Gastroesophageal sphincter (tissue), 3 donors: ENCODE measurements at regions not wholly inside any gene's neighbourhood (a gene's known extent, or its start where the extent isn't known, plus 50 kb on each side); places are given as distances from the start of the nearest gene placed in this dataset.

Experiments used
- CTCF ChIP-seq, 4 experiments: fragments of 200-600 bp in 2 of 4; fragments of 450-650 bp in 2 of 4; sonication (generic) in 1 of 4; IDR thresholded peaks; one replicate each; pipeline ENCODE4 v1.5.1; 2017 to 2019; ENCODE audit warnings: antibody characterized with exemption in 4 of 4, mild to moderate bottlenecking in 2 of 4, moderate library complexity in 2 of 4
- EP300 ChIP-seq: sonication (generic); formaldehyde crosslinking; IDR thresholded peaks from one replicate; pipeline ENCODE4 v1.6.1; 2017; ENCODE audit warnings: antibody characterized with exemption, mild to moderate bottlenecking
- POLR2A ChIP-seq, 2 donors: fragments of 450-650 bp; IDR thresholded peaks; one replicate each; pipeline ENCODE4 v1.6.1; 2017; ENCODE audit warnings: antibody characterized with exemption in 2 of 2, mild to moderate bottlenecking in 2 of 2, moderate library complexity in 1 of 2
- POLR2AphosphoS5 ChIP-seq: sonication (generic); formaldehyde crosslinking; IDR thresholded peaks from one replicate; pipeline ENCODE4 v1.6.1; 2017; ENCODE audit warnings: antibody characterized with exemption

- no peak for TF ChIP-seq CTCF (IDR thresholded peaks at IDR 0.05)
- no peak for TF ChIP-seq EP300
- TF ChIP-seq POLR2A (IDR thresholded peaks at IDR 0.05) = no peak
- TF ChIP-seq POLR2AphosphoS5 = no peak
These were observed 512.9 kb downstream of the PYDC2 start for GRCh38 chr3:191973820-191974219.
